ENCODE measurements at regions not wholly inside any gene's neighbourhood (a gene's known extent, or its start where the extent isn't known, plus 50 kb on each side); places are given as distances from the start of the nearest gene placed in this dataset.

GRCh38 chr2:11057031-11057430 is 98.2 kb upstream of the SLC66A3 start:
- no peak overlapping the region for H3K18ac ChIP-seq (ENCODE audit: low read depth, low read length)
- no peak overlapping the region for H3K4me2 ChIP-seq (ENCODE audit: low read depth, low read length)
- no peak overlapping the region for H2AK5ac ChIP-seq (ENCODE audit: low read depth, low read length)
- H3K9ac ChIP-seq (ENCODE audit: low read depth, low read length): no peak overlapping the region
- no peak overlapping the region for H3K56ac ChIP-seq (ENCODE audit: extremely low read depth, insufficient read depth, low read length)
- H3K9me1 ChIP-seq (ENCODE audit: insufficient read depth, low read length): no peaks in the 10 kb centered on the region
- no peak overlapping the region for H2BK15ac ChIP-seq (ENCODE audit: low read depth, low read length)
- H3K27ac ChIP-seq (ENCODE audit: insufficient read depth, low read length): no peak overlapping the region
- TF ChIP-seq RCOR1 (IDR thresholded peaks at IDR 0.05; ENCODE audit: insufficient replicate concordance, low read length) (no peak), BHLHE40 (IDR thresholded peaks at IDR 0.05; ENCODE audit: low read depth, low read length) (no peak), RFX5 (IDR thresholded peaks at IDR 0.05; ENCODE audit: low read depth, low read length) (no peak), RAD21 (IDR thresholded peaks at IDR 0.05; ENCODE audit: low read length) (no peak), SMC3 (IDR thresholded peaks at IDR 0.05; ENCODE audit: low read depth, low read length) (no peak), CEBPB (IDR thresholded peaks at IDR 0.05; ENCODE audit: low read depth, low read length) (no peak), MAZ (IDR thresholded peaks at IDR 0.05; ENCODE audit: borderline replicate concordance, low read depth, low read length) (no peak), MXI1 (IDR thresholded peaks at IDR 0.05; ENCODE audit: borderline replicate concordance, low read depth, low read length) (no peak), FOS (IDR thresholded peaks at IDR 0.05; ENCODE audit: low read depth, low read length) (no peak), CTCF (conservative IDR thresholded peaks at IDR 0.05; ENCODE audit: low read depth, low read length) (no peak), POLR2A (IDR thresholded peaks at IDR 0.05; ENCODE audit: low read depth, low read length) (no peak), NFE2L2 (IDR thresholded peaks at IDR 0.05; ENCODE audit: low read depth, low read length) (no peak), CHD1 (IDR thresholded peaks at IDR 0.05; ENCODE audit: low read depth, low read length) (no peak), MAFK (IDR thresholded peaks at IDR 0.05; ENCODE audit: low read depth, low read length) (no peak)
- TF ChIP-seq, protein P1, sequence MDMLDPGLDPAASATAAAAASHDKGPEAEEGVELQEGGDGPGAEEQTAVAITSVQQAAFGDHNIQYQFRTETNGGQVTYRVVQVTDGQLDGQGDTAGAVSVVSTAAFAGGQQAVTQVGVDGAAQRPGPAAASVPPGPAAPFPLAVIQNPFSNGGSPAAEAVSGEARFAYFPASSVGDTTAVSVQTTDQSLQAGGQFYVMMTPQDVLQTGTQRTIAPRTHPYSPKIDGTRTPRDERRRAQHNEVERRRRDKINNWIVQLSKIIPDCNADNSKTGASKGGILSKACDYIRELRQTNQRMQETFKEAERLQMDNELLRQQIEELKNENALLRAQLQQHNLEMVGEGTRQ (IDR thresholded peaks at IDR 0.05; ENCODE audit: low read depth, low read length): no peak
- TF ChIP-seq, protein P2, sequence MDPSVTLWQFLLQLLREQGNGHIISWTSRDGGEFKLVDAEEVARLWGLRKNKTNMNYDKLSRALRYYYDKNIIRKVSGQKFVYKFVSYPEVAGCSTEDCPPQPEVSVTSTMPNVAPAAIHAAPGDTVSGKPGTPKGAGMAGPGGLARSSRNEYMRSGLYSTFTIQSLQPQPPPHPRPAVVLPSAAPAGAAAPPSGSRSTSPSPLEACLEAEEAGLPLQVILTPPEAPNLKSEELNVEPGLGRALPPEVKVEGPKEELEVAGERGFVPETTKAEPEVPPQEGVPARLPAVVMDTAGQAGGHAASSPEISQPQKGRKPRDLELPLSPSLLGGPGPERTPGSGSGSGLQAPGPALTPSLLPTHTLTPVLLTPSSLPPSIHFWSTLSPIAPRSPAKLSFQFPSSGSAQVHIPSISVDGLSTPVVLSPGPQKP (IDR thresholded peaks at IDR 0.05; ENCODE audit: borderline replicate concordance, low read depth, low read length): no peak
- no peaks in the 10 kb centered on the region for H3K36me3 ChIP-seq (ENCODE audit: control insufficient read depth, insufficient read depth, low read length)
- no peaks in the 10 kb centered on the region for H3K79me1 ChIP-seq (ENCODE audit: low read depth in 1 of 2, low read length in 2 of 2)
- H3K4me3 ChIP-seq (ENCODE audit: insufficient read depth, low read depth, low read length): no peak overlapping the region
- no peak overlapping the region for H3K14ac ChIP-seq (replicated peaks; ENCODE audit: low read depth, low read length)
- H3K4ac ChIP-seq (ENCODE audit: low read depth, low read length): no peak overlapping the region
- no peak overlapping the region for H2BK20ac ChIP-seq (ENCODE audit: low read depth, low read length)
- no peak for ATAC-seq (ENCODE audit: low read depth)
- no peak overlapping the region for H4K5ac ChIP-seq (ENCODE audit: low read depth, low read length)
- H2BK120ac ChIP-seq (ENCODE audit: low read depth, low read length): no peak overlapping the region
- BruUV-seq (replicated peaks): no TSS peak
- no peak for DNase-seq
- ChIA-PET CTCF (interaction anchor here (0.6 to 1.0 kb wide), 3 partner anchors 30 to 1444 kb away, joined by 3 to 6 read pairs (median 5); no protein-coding TSS in a partner anchor), POLR2A (ENCODE audit: unreplicated experiment) (interaction anchor here (0.6 kb wide), 1 partner anchor 20 kb away, joined by 3 read pairs; no protein-coding TSS in a partner anchor)
- no peak overlapping the region for H2BK5ac ChIP-seq (ENCODE audit: low read depth, low read length, poor library complexity, severe bottlenecking)
- H3K23ac ChIP-seq (ENCODE audit: low read depth, low read length): no peak overlapping the region
- H3K27me3 ChIP-seq (ENCODE audit: control insufficient read depth, insufficient read depth, low read length): no peaks in the 10 kb centered on the region; the same call in 1 of the 2 replicates
- no peaks in the 10 kb centered on the region for H4K20me1 ChIP-seq (ENCODE audit: insufficient read depth, low read length)
- intact Hi-C loops (cut with micrococcal nuclease) (no loop called here), in situ Hi-C loops (cut with MboI; ENCODE audit: low sequenced_read_pairs) (no loop called here), dilution Hi-C loops (cut with HindIII; ENCODE audit: low sequenced_read_pairs, unreplicated experiment) (no loop called here)
- H2AK9ac ChIP-seq (replicated peaks; ENCODE audit: low read depth, low read length, poor library complexity): no peak overlapping the region
- H3K4me1 ChIP-seq (ENCODE audit: control insufficient read depth, insufficient read depth, low read length): no peaks in the 10 kb centered on the region; the same call in 1 of the 2 replicates
- no peak overlapping the region for H4K91ac ChIP-seq (ENCODE audit: insufficient read depth, low read depth, low read length)
- H2AFZ ChIP-seq (replicated peaks; ENCODE audit: low read length, poor library complexity): no peak overlapping the region
- no peak overlapping the region for H4K8ac ChIP-seq (ENCODE audit: low read depth in 2 of 2, low read length in 2 of 2)
- WGBS, 2 experiments (ENCODE audit: extremely low coverage in 2 of 2, insufficient read length in 1 of 2): no CpG with 5 or more reads among the region's 4 CpGs
- peaks cover under 1% of the 10 kb centered on the region; the same call in 1 of the 2 replicates for H3K9me3 ChIP-seq (ENCODE audit: control insufficient read depth, insufficient read depth, low read length)
